IPS-20b (cell line): ENCODE measurements at regions not wholly inside any gene's neighbourhood (a gene's known extent, or its start where the extent isn't known, plus 50 kb on each side); places are given as distances from the start of the nearest gene placed in this dataset.

Experiments used
- H3K27ac ChIP-seq: one replicate; pipeline ENCODE4 v1.5.1; 2013; ENCODE audit warnings: low read length
- H3K27me3 ChIP-seq: 2 replicates; pipeline ENCODE4 v1.6.1; 2013; ENCODE audit warnings: mild to moderate bottlenecking, low read length, inconsistent platforms; ENCODE audit not compliant: insufficient read depth
- H3K36me3 ChIP-seq: 2 replicates; pipeline ENCODE4 v1.6.1; 2013; ENCODE audit warnings: low read depth, mild to moderate bottlenecking, inconsistent platforms, low read length, moderate library complexity; ENCODE audit not compliant: insufficient read depth
- H3K4me1 ChIP-seq: 2 replicates; pipeline ENCODE4 v1.6.1; 2013; ENCODE audit warnings: mild to moderate bottlenecking, control low read depth, inconsistent platforms, low read length, moderate library complexity; ENCODE audit not compliant: insufficient read depth
- H3K4me3 ChIP-seq: 2 replicates; pipeline ENCODE4 v1.5.1; 2013; ENCODE audit warnings: mild to moderate bottlenecking, low read length, inconsistent platforms
- H3K9ac ChIP-seq: 2 replicates; pipeline ENCODE4 v1.6.1; 2013; ENCODE audit warnings: low read depth, mild to moderate bottlenecking, inconsistent platforms, low read length, moderate library complexity
- H3K9me3 ChIP-seq: 2 replicates; pipeline ENCODE4 v1.6.1; 2013; ENCODE audit warnings: mild to moderate bottlenecking, low read depth, low read length, inconsistent platforms; ENCODE audit not compliant: insufficient read depth

DNA sequence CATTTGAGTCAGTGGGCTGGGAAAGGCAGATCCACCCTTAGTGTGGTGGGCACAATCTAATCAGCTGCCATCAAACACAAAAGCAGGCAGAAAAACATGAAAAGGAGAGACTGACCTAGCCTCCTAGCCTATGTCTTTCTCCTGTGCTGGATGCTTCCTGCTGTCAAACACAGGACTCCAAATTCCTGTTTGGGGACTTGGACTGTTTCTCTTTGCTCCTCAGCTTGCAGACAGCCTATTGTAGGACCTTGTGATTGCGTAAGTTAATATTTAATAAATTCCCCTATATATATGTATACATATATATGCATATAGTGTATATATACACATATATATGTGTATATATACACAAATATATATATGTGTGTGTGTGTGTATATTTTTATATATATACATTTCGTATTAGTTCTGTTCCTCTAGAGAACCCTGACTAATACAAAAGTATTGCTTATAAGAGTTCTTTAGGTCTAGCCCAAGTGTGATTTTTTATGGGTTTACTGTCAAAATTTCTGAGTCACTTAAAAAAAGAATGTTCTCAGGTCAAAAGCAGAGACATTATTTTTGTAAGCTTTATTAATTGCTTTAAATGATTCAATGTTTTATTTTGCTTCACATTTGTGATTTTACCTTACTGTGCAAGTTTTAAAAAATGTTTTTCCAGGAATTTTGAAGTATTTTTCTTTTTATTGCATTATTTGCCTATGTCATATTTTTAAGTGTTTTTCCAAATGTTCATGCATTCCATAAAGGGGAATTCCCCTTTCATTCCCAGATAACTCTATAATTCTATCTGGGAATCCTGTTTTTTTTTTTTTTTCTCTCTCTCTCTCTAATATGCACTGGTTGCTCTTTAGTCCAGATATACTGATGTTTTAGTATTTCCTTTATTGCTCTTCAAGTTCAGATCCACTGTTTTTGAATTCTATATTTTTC is 92.1 kb upstream of the ADAMTS5 start:
- H3K36me3 ChIP-seq: no peaks in the 10 kb centered on the region
- no peak overlapping the region for H3K27ac ChIP-seq
- no peaks in the 10 kb centered on the region for H3K4me1 ChIP-seq
- no peaks in the 10 kb centered on the region for H3K27me3 ChIP-seq
- no peak overlapping the region for H3K4me3 ChIP-seq
- no peak overlapping the region for H3K9ac ChIP-seq
- peaks cover 2% of the 10 kb centered on the region for H3K9me3 ChIP-seq

DNA sequence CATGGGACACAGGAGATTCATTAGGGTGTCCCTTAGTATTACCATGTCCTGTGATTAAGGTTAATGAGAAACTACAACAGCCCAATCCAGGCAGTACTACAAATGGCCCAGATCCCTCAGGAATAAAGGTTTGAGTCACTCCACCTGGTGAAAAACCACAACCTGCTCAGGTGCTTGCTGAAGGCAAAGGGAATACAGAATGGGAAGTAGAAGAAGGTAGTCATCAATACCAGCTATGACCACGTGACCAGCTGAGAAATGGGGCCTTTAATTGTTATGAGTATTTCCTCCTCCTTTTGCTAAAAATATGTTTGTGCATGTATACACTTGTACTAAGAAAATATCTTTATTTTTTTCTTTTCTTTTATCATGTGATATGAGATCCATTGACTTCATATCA is 91.1 kb upstream of the ADAMTS5 start:
- Histone ChIP-seq H3K27ac (no peak overlapping the region), H3K9ac (no peak overlapping the region)

DNA sequence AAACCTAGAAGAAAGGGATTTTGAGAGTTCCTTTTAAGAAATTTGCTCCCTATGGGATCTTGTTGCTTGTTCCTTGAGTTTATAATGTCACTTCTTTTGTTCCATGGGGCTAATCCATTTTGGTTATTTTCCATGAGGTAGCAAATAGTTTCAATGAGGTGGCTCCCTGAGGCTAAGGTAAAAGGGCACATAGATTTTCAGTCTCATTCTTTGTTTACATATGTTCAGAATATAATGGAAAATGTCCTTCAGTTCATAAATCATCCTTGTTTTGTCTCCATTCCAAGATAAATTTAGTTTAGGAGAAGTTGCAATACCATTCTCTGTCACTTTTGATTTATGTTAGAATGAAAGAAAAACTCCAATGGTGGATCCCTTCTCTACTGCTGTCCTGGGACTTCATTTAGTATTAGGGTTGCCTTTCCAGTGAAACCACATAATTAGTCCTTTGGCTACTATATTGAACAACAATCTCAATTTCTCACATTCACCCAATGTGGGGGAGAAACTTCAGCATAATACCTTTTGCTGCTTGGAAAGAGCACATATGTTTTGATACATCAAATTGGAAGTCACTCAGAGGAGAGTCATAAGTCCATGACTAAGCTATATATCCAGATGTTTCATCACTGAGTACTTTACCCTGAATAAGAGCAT is 80.9 kb upstream of the ADAMTS5 start:
- H3K4me1 ChIP-seq: peaks cover 3% of the 10 kb centered on the region; the same call in 1 of the 2 replicates
- no peaks in the 10 kb centered on the region for H3K9me3 ChIP-seq
- no peak overlapping the region for H3K9ac ChIP-seq
- H3K27ac ChIP-seq: no peak overlapping the region
- H3K27me3 ChIP-seq: no peaks in the 10 kb centered on the region
- no peaks in the 10 kb centered on the region for H3K36me3 ChIP-seq
- H3K4me3 ChIP-seq: no peak overlapping the region

More for the DNA sequence above, 91.1 kb upstream of the ADAMTS5 start:
- Histone ChIP-seq H3K4me3 (no peak overlapping the region), H3K4me1 (no peaks in the 10 kb centered on the region), H3K9me3 (peaks cover 4% of the 10 kb centered on the region), H3K27me3 (no peaks in the 10 kb centered on the region), H3K36me3 (no peaks in the 10 kb centered on the region)

DNA sequence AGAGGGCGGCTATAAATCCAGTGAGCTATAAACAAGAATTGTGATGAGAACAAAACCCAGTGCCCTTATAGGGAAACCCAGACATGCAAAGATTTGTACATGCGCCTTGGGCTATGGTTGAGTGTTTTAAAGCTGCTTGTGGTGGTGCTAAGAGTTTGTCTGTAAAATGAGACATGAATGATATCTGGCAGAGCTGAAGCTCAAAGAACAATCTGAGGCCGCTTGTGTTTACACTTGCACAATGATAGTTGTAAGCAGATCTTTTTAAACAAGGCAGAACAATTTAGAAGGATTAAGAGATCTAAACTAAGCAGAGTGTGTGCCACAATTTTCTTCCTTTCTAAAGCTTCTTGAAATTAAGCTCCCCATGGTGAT is 80.4 kb upstream of the ADAMTS5 start:
- no peak overlapping the region for H3K27ac ChIP-seq
- no peaks in the 10 kb centered on the region for H3K9me3 ChIP-seq
- H3K27me3 ChIP-seq: no peaks in the 10 kb centered on the region
- no peak overlapping the region for H3K4me3 ChIP-seq
- peaks cover 3% of the 10 kb centered on the region; the same call in 1 of the 2 replicates for H3K4me1 ChIP-seq
- no peak overlapping the region for H3K9ac ChIP-seq
- H3K36me3 ChIP-seq: no peaks in the 10 kb centered on the region

DNA sequence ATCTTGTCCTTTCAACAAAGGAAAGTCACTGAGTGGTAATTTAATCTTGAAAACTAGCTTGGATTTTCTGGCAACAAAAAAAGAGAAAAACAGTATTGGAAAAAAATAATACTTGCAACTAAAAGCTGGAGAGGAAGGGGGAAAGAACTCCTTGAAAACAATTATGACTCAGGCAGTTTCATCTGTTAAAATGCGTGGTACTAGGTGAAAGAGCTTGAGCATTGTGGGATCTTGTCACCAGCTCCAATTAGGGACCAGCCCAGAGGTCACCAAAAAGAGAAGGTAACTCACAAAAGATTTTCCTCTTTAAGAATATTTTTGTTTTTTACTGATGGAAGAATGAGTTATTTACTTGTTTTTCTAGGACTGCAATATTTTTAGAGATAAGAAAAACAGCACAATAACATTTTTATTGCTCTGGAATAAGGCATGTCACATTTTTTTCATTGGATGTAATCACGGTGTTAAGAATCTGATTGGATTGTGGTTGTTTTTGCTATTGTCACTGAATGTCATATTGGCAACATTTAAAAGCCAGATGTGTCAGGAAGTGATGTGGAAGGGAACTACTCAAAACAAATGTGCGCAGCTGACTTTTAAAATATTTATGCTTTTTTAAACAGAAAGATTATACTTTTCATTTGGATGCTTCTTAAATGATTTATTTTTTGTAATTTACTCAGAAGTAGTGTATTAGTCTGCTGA is 78.5 kb upstream of the ADAMTS5 start:
- H3K4me3 ChIP-seq: no peak overlapping the region
- H3K27me3 ChIP-seq: no peaks in the 10 kb centered on the region
- peaks cover 3% of the 10 kb centered on the region; the same call in 1 of the 2 replicates for H3K4me1 ChIP-seq

DNA sequence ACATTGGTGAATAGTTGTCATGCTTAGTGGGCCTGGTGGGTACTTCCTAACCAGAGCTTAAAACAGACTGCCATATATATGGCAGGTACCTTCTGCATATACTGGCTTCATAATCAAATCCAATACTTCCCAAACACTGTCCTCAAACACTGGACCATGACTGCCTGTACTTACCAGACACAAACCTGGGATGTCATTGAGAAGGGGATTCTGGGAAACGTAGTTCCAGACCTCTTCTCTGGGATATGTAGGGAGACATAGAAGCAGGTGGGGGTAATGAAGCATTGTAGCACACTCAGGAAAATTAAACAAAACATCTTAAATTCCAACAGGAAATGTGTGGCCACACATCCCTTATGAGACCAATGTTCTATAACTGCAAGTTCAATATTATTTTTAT is 76.5 kb upstream of the ADAMTS5 start:
- Histone ChIP-seq H3K4me3 (no peak overlapping the region), H3K4me1 (peaks cover 3% of the 10 kb centered on the region; the same call in 1 of the 2 replicates), H3K27ac (no peak overlapping the region), H3K36me3 (no peaks in the 10 kb centered on the region), H3K9me3 (no peaks in the 10 kb centered on the region), H3K27me3 (no peaks in the 10 kb centered on the region), H3K9ac (no peak overlapping the region)

More for the DNA sequence above, 78.5 kb upstream of the ADAMTS5 start:
- Histone ChIP-seq H3K9ac (no peak overlapping the region), H3K27ac (no peak overlapping the region), H3K36me3 (no peaks in the 10 kb centered on the region), H3K9me3 (no peaks in the 10 kb centered on the region)

DNA sequence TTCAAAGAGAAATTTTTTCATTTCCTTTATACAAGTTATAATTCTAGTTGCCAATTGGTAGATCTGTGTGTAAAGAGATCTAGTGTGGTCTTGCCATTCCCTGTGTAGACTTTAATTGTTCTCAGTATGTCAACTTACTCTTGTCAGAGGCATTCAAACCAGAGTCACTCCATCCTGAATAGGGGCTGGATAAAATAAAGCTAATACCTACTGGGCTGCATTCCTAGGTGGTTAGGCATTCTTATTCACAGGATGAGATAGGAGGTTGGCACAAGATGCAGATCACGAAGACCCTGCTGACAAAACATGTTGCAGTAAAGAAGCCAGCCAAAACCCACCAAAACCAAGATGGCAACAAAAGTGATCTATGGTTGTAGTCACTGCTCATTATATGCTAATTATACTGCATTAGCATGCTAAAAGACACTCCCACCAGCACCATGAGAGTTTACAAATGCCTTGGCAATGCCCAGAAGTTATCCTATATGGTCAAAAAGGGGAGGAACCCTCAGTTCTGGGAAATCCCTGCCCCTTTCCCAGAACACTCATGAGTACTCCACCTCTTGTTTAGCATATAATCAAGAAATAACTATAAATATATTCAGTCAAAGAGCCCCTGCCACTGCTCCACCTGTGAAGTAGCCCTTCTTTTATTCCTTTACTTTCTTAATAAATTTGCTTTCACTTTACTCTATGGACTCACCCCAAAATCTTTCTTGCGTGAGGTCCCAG is 74.0 kb upstream of the ADAMTS5 start:
- Histone ChIP-seq H3K27ac (no peak overlapping the region), H3K36me3 (no peaks in the 10 kb centered on the region), H3K27me3 (no peaks in the 10 kb centered on the region), H3K9ac (no peak overlapping the region), H3K4me3 (no peak overlapping the region), H3K9me3 (no peaks in the 10 kb centered on the region), H3K4me1 (no peaks in the 10 kb centered on the region)

DNA sequence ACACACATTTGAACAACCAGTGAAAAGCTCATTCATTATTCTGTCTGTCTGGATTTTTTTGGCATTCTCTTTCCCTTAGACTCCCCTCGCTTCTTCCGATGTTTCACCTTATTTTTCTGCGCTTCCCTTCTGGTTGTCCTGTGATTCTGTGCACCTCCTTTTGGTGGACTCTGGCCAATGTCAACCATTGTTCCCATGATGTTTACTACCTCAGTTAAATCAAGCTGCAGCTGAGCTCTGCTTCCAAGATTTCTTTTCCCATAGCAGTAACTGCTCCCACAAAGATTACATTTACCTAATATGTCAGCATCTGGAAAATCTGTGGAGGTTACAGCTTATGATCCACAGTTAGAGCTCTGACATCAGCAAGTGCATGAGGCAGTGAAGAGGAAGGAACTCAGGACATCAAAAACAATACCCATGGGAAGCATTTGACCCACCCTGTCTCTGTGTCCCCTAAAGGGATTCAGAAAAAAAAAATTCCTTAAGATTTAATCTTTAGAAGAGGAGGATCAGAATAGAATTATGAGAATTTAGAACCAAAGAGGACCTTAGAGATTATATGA is 69.9 kb upstream of the ADAMTS5 start:
- Histone ChIP-seq H3K36me3 (no peaks in the 10 kb centered on the region), H3K4me1 (no peaks in the 10 kb centered on the region), H3K27me3 (no peaks in the 10 kb centered on the region), H3K9ac (no peak overlapping the region), H3K9me3 (no peaks in the 10 kb centered on the region), H3K4me3 (no peak overlapping the region), H3K27ac (no peak overlapping the region)

DNA sequence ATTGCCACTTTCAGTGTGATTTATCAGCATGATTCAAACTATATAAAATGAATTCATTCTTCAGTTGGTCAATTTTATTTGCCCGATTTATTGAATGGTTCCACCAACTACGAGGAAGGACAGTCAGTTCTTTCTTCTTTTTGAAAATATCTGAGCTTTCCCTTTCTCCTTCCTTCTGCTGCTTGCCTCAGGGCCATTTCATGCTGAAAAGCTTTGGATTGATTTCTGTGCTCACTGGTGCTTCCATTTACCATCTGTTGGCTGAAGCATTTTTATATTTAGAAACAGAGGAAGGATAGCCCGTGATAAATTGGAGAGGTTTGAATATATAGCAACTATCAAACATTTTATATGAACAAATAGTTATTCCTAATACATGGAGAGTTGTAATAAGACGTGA is 68.9 kb upstream of the ADAMTS5 start:
- no peaks in the 10 kb centered on the region for H3K9me3 ChIP-seq

DNA sequence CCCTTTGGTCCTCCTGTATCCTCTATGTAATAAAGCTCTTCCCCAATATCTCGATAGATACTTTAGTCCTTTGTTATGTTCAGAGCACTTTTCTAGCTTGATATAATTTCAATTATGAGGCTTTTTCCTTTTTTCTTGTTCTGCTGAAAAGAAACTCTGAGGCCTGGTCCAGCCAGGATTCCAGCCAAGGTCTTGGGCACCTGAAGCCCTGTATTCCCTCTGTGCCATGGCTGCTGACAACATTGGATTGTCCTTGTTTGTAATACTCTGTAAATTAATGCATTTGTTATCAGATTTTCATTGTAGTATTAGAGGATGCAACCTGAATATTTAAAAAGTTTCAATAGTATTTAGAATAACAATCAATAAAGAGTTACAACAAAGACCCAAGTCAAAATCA is 67.9 kb upstream of the ADAMTS5 start:
- Histone ChIP-seq H3K27me3 (no peaks in the 10 kb centered on the region), H3K9me3 (no peaks in the 10 kb centered on the region), H3K4me3 (no peak overlapping the region), H3K9ac (no peak overlapping the region), H3K36me3 (no peaks in the 10 kb centered on the region), H3K27ac (no peak overlapping the region), H3K4me1 (no peaks in the 10 kb centered on the region)

More for the DNA sequence above, 68.9 kb upstream of the ADAMTS5 start:
- no peaks in the 10 kb centered on the region for H3K4me1 ChIP-seq
- no peaks in the 10 kb centered on the region for H3K27me3 ChIP-seq
- H3K27ac ChIP-seq: no peak overlapping the region
- H3K9ac ChIP-seq: no peak overlapping the region
- H3K4me3 ChIP-seq: no peak overlapping the region
- no peaks in the 10 kb centered on the region for H3K36me3 ChIP-seq

DNA sequence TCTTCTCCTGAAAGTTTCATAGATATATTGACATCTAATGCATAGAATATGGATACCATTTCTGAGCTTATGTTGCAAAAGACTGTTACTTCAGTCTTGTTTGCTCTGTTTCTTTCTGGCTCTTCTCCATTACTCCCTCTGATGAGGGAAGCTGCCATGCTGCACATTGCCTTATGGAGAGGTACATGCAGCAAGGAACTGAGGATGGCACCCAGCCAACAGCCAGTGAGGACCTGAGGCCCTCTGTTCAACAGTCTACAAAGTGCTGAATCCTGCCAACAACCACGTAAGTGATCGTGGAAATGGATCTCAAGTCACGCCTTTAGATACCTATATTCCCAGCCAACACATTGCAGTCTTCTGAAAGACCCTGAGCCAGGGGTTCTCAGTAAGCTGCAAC is 66.6 kb upstream of the ADAMTS5 start:
- Histone ChIP-seq H3K9me3 (no peaks in the 10 kb centered on the region), H3K27me3 (no peaks in the 10 kb centered on the region)

More for the DNA sequence above, 66.6 kb upstream of the ADAMTS5 start:
- Histone ChIP-seq H3K27ac (no peak overlapping the region), H3K36me3 (no peaks in the 10 kb centered on the region), H3K4me1 (no peaks in the 10 kb centered on the region), H3K9ac (no peak overlapping the region), H3K4me3 (no peak overlapping the region)
